Right cardiac atrium (tissue), 5 donors: ENCODE measurements at regions not wholly inside any gene's neighbourhood (a gene's known extent, or its start where the extent isn't known, plus 50 kb on each side); places are given as distances from the start of the nearest gene placed in this dataset.

Source experiments
- ATAC-seq, 2 donors: fragments of 200-7000 bp; cut with Tn5 transposase; one replicate each; pipeline versions ENCODE4 v1.8.0 to v1.9.1; 2020; ENCODE audit warnings: moderate library complexity in 2 of 2, mild to moderate bottlenecking in 1 of 2
- DNase-seq, 3 donors: peaks; one replicate each; pipeline ENCODE4 v3.0.0-alpha.2; 2020
- H3K27ac ChIP-seq: one replicate; pipeline ENCODE4 v1.5.1; 2013; ENCODE audit warnings: mild to moderate bottlenecking, low read length, control low read depth, moderate library complexity
- H3K27me3 ChIP-seq: one replicate; pipeline ENCODE4 v1.6.1; 2013; ENCODE audit not compliant: control insufficient read depth, insufficient read depth
- H3K4me1 ChIP-seq: one replicate; pipeline ENCODE4 v1.6.1; 2013; ENCODE audit warnings: low read length; ENCODE audit not compliant: control insufficient read depth, insufficient read depth
- H3K4me3 ChIP-seq: one replicate; pipeline ENCODE4 v1.5.1; 2013; ENCODE audit warnings: low read length, control low read depth
- H3K9me3 ChIP-seq: one replicate; pipeline ENCODE4 v1.6.1; 2013; ENCODE audit warnings: low read length; ENCODE audit not compliant: control insufficient read depth
- WGBS: extraction: QIAGEN DNeasy Blood & Tissue Kit; methylation state at CpG from one replicate; pipeline ENCODE4 v1.1.7; 2013; 5-methylcytosine and 5-hydroxymethylcytosine counted together
- intact Hi-C, 4 donors: fragments of 100-400 bp; cut with DNase I; formaldehyde crosslinking; loops; one replicate each; pipeline versions ENCODE4 v1.11.0 to v1.14.0; 2022 to 2023
- donor health status: healthy with polysubstance abuse.
- donor health status: DM: no; HTN: yes; CAD: no.
- donor health status: DM: no; HTN: no; CAD: no.
- donor health status: DM: no; HTN: yes; CAD: no; lungs with severe emphysema.
- donor health status: DM: yes; HTN: yes; CAD: no.

DNA sequence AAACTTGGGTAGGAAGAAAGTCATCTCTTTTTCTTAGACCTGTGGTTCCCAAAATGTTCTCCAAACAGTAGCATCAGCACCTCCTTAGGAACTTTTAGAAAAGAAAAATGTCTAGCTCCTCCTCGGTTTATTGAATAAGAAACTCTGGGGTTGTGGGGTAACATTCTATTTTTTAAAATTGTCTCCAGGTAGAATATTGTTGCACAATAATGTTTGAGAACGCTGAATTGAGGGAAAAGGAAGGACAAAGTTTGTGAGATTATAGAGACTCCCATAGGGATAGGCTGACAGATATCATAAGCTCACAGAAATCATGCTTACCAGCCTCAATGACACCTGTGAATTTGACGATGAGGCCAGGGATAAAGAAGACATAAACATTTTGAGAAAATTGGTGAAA is 1199.0 kb upstream of the CDH6 start:
- DNase-seq: no peak
- no peak for ATAC-seq
- Histone ChIP-seq H3K9me3 (no peaks in the 10 kb centered on the region), H3K27me3 (no peaks in the 10 kb centered on the region), H3K4me1 (no peaks in the 10 kb centered on the region), H3K27ac (no peak overlapping the region), H3K4me3 (no peak overlapping the region)
- intact Hi-C loops: no loop called here
- 49% methylated on average over 3 of the region's 3 CpGs for WGBS

- H3K9me3 ChIP-seq: peaks cover under 1% of the 10 kb centered on the region
- no peak overlapping the region for H3K27ac ChIP-seq
- no peak for ATAC-seq
- no peak for DNase-seq
- H3K27me3 ChIP-seq: no peaks in the 10 kb centered on the region
- no peaks in the 10 kb centered on the region for H3K4me1 ChIP-seq
- intact Hi-C loops: no loop called here
- no peak overlapping the region for H3K4me3 ChIP-seq
- 53% methylated on average over 3 of the region's 3 CpGs for WGBS
Observed at GRCh38 chr5:29993286-29993685, 1200.2 kb upstream of the CDH6 start.

DNA sequence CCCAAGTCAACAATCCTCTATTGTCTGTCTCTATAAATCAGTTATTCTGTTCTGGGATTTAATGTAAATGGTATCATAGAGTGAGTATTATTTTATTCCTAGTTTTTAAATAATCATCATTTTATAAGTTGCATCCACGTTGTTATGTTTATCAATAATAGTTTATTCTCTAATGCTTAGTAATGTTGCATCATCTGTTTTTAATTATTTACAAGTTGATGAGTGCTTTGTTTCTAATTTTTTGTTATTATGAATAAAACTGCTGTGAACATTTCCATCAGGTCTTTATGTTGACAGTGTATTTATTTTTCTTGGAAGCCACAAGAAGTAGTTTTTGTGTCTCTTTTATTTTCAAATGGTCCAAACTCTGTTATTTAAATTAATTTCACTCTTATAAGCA is 1201.2 kb upstream of the CDH6 start:
- Histone ChIP-seq H3K4me1 (no peaks in the 10 kb centered on the region), H3K9me3 (peaks cover 2% of the 10 kb centered on the region), H3K4me3 (no peak overlapping the region), H3K27me3 (no peaks in the 10 kb centered on the region), H3K27ac (no peak overlapping the region)
- ATAC-seq (no peak), DNase-seq (no peak)
- intact Hi-C loops: no loop called here
- WGBS: 49% methylated on average over 1 of the region's 1 CpG

DNA sequence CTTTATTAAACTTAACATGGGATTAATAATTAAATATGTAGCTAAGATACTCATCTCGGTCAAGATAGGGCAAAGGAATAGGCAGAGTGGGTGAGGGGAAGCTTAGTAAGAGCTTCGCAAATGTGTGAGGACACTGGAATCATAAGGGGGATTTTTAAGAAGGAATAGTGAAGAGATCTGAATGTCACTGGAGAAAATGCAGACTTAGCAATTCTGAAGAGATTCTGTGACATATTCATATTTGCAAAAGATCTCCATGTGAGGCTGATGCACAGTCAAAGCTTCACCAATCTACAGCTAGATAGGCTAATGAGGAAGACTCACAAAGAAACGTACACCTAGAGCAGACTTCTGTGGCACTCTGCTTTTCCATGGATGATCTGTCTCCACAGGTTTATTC is 1202.8 kb upstream of the CDH6 start:
- WGBS: 76% methylated on average over 3 of the region's 3 CpGs
- DNase-seq (no peak), ATAC-seq (no peak)
- Histone ChIP-seq H3K27me3 (no peaks in the 10 kb centered on the region), H3K27ac (no peak overlapping the region), H3K9me3 (peaks cover 2% of the 10 kb centered on the region), H3K4me3 (no peak overlapping the region), H3K4me1 (no peaks in the 10 kb centered on the region)
- intact Hi-C loops: no loop called here

GRCh38 chr5:29984156-29984540 is 1209.3 kb upstream of the CDH6 start:
- peaks cover 2% of the 10 kb centered on the region for H3K9me3 ChIP-seq
- no peak overlapping the region for H3K4me3 ChIP-seq
- H3K27me3 ChIP-seq: no peaks in the 10 kb centered on the region
- WGBS: 73% methylated on average over 1 of the region's 1 CpG
- intact Hi-C loops: no loop called here
- H3K27ac ChIP-seq: no peak overlapping the region
- ATAC-seq: no peak
- DNase-seq: no peak
- H3K4me1 ChIP-seq: no peaks in the 10 kb centered on the region

- DNase-seq (no peak), ATAC-seq (no peak)
- no peak overlapping the region for H3K27ac ChIP-seq
- no peaks in the 10 kb centered on the region for H3K4me1 ChIP-seq
- peaks cover 2% of the 10 kb centered on the region for H3K9me3 ChIP-seq
- H3K4me3 ChIP-seq: no peak overlapping the region
- H3K27me3 ChIP-seq: no peaks in the 10 kb centered on the region
- intact Hi-C loops: no loop called here
Observed at GRCh38 chr5:29983528-29984155, 1209.8 kb upstream of the CDH6 start.

DNA sequence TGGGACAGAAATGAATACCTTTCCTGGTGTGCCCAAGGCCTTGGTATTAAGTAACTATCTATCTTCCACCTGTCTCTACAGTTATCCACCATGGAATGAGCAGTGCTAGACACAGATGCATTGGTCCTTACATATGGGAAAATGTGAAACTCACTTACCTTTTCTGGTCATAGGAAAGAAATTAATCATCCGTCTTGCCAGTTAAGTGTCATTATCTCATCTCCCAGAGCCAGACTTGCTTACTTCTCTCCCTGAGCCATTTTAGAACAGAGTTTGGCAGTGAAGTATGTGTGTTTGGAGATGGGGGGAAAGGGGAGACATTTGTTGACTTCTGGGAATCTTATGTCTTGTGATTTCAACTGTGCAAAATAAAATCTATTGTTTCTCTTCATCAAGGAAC is 1211.0 kb upstream of the CDH6 start:
- intact Hi-C loops: no loop called here
- no peaks in the 10 kb centered on the region for H3K27me3 ChIP-seq
- H3K9me3 ChIP-seq: no peaks in the 10 kb centered on the region
- H3K4me3 ChIP-seq: no peak overlapping the region
- H3K27ac ChIP-seq: no peak overlapping the region
- 68% methylated on average over 1 of the region's 1 CpG for WGBS
- DNase-seq (no peak), ATAC-seq (no peak)
- H3K4me1 ChIP-seq: no peaks in the 10 kb centered on the region

- Histone ChIP-seq H3K27ac (no peak overlapping the region), H3K9me3 (no peaks in the 10 kb centered on the region), H3K27me3 (no peaks in the 10 kb centered on the region), H3K4me3 (no peak overlapping the region), H3K4me1 (no peaks in the 10 kb centered on the region)
- ATAC-seq (no peak), DNase-seq (no peak)
- WGBS: 30% methylated on average over 3 of the region's 3 CpGs
- intact Hi-C loops: no loop called here
Observed at GRCh38 chr5:29972597-29972996, 1220.9 kb upstream of the CDH6 start.

- Histone ChIP-seq H3K27ac (no peak overlapping the region), H3K4me3 (no peak overlapping the region), H3K9me3 (peaks cover 11% of the 10 kb centered on the region), H3K27me3 (no peaks in the 10 kb centered on the region), H3K4me1 (no peaks in the 10 kb centered on the region)
- intact Hi-C loops: no loop called here
- 35% methylated on average over 3 of the region's 3 CpGs for WGBS
- no peak for DNase-seq
- no peak for ATAC-seq
Observed at GRCh38 chr5:29963956-29964355, 1229.5 kb upstream of the CDH6 start.

GRCh38 chr5:29960323-29960722 is 1233.2 kb upstream of the CDH6 start:
- ATAC-seq (no peak), DNase-seq (no peak)
- Histone ChIP-seq H3K27me3 (no peaks in the 10 kb centered on the region), H3K4me1 (no peaks in the 10 kb centered on the region), H3K9me3 (peaks cover 11% of the 10 kb centered on the region), H3K4me3 (no peak overlapping the region), H3K27ac (no peak overlapping the region)
- 64% methylated on average over 2 of the region's 2 CpGs for WGBS
- intact Hi-C loops: no loop called here

DNA sequence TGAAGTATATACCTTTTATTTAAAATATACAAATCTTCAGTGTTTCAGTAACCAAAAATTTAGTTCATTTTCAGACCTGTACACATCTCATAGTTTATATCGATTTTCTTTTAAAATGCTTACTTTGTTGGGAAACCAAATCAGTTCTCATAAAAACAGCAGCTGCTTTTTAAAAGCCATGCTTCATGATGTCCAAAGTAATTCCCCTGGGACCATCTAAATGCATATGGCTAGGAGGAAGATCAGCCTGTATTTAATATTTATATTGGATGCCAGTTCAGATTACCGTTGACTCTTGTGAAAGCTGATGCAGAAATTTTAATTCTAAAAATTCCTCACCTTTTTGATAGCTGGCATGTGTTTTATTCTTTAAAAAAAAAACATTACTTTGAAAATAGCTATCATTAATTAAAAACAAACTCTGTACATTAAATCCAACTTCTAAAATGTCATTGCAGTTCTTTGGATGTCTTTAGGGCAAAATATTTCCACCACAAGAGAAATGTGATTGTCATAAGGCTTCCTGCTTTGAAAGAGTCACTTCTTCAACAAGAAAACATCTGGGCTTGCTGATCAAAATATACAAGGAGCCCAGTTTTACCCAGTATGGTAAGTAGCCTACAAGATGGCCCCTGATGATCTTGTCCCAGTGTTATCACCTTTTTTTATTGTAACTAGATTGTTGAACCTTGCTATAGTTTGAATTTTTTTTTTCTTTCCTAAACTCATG is 1242.9 kb upstream of the CDH6 start:
- 69% methylated on average over 2 of the region's 2 CpGs for WGBS
- intact Hi-C loops: no loop called here
- DNase-seq (no peak), ATAC-seq (no peak)
- Histone ChIP-seq H3K4me1 (no peaks in the 10 kb centered on the region), H3K27me3 (no peaks in the 10 kb centered on the region), H3K27ac (no peak overlapping the region), H3K4me3 (no peak overlapping the region), H3K9me3 (peaks cover 1% of the 10 kb centered on the region)
